ENCODE measurements at regions not wholly inside any gene's neighbourhood (a gene's known extent, or its start where the extent isn't known, plus 50 kb on each side); places are given as distances from the start of the nearest gene placed in this dataset.
"Not testable (repeated sequence)": the region's sequence is repeated elsewhere in the genome, so short reads cannot be mapped to it uniquely, and the experiment has no call there.

GRCh38 chr3:66809595-66809958 is 188.5 kb upstream of the KBTBD8 start:
- DNase-seq (ENCODE audit: low read depth) = no peak

- DNase-seq (ENCODE audit: low read depth) = no peak
These were observed 186.0 kb upstream of the KBTBD8 start for GRCh38 chr3:66812136-66812535.

GRCh38 chr3:66812741-66813140 is 185.4 kb upstream of the KBTBD8 start:
- DNase-seq (ENCODE audit: low read depth) = no peak

- DNase-seq (ENCODE audit: low read depth) = no peak
These were observed 181.9 kb upstream of the KBTBD8 start for GRCh38 chr3:66816090-66816761.

- DNase-seq (ENCODE audit: low read depth) = no peak
These were observed 180.1 kb upstream of the KBTBD8 start for GRCh38 chr3:66817951-66818557.

- no peak for DNase-seq (ENCODE audit: low read depth)
These were observed 178.1 kb upstream of the KBTBD8 start for GRCh38 chr3:66819993-66820501.

GRCh38 chr3:66822186-66823008 is 175.7 kb upstream of the KBTBD8 start:
- peak; percentile 33 for DNase-seq (ENCODE audit: low read depth)

GRCh38 chr3:66823009-66823397 is 175.1 kb upstream of the KBTBD8 start:
- DNase-seq (ENCODE audit: low read depth) = no peak

GRCh38 chr3:66823532-66823931 is 174.6 kb upstream of the KBTBD8 start:
- DNase-seq (ENCODE audit: low read depth) = no peak

GRCh38 chr3:66825375-66825774 is 172.7 kb upstream of the KBTBD8 start:
- DNase-seq (ENCODE audit: low read depth) = no peak

- no peak for DNase-seq (ENCODE audit: low read depth)
These were observed 170.4 kb upstream of the KBTBD8 start for GRCh38 chr3:66827726-66828125.

- DNase-seq (ENCODE audit: low read depth) = no peak
These were observed 169.8 kb upstream of the KBTBD8 start for GRCh38 chr3:66828303-66828702.

GRCh38 chr3:66830301-66830700 is 167.8 kb upstream of the KBTBD8 start:
- DNase-seq (ENCODE audit: low read depth) = no peak

- DNase-seq (ENCODE audit: low read depth) = no peak
These were observed 166.2 kb upstream of the KBTBD8 start for GRCh38 chr3:66831931-66832330.

GRCh38 chr3:66836363-66837152 is 161.5 kb upstream of the KBTBD8 start:
- DNase-seq (ENCODE audit: low read depth) = no peak

- DNase-seq (ENCODE audit: low read depth) = no peak
These were observed 159.4 kb upstream of the KBTBD8 start for GRCh38 chr3:66838704-66839103.

GRCh38 chr3:66839508-66839907 is 158.6 kb upstream of the KBTBD8 start:
- no peak for DNase-seq (ENCODE audit: low read depth)

- not testable (repeated sequence) for DNase-seq (ENCODE audit: low read depth)
These were observed 155.2 kb upstream of the KBTBD8 start for GRCh38 chr3:66842761-66843464.

- no peak for DNase-seq (ENCODE audit: low read depth)
These were observed 146.1 kb upstream of the KBTBD8 start for GRCh38 chr3:66851894-66852613.

- DNase-seq (ENCODE audit: low read depth) = no peak
These were observed 143.4 kb upstream of the KBTBD8 start for GRCh38 chr3:66854601-66855151.

- DNase-seq (ENCODE audit: low read depth) = no peak
These were observed 141.6 kb upstream of the KBTBD8 start for GRCh38 chr3:66856533-66856932.

Data from stimulated activated CD8-positive, alpha-beta memory T cell treated with anti-CD3 and anti-CD28 coated beads, Interleukin-7, amount 100 ng/mL, for 24 hours (primary cell).